ENCODE measurements at regions not wholly inside any gene's neighbourhood (a gene's known extent, or its start where the extent isn't known, plus 50 kb on each side); places are given as distances from the start of the nearest gene placed in this dataset.
A peak's percentile ranks its signal among the peaks of the same experiment; 100 is the strongest.

DNA sequence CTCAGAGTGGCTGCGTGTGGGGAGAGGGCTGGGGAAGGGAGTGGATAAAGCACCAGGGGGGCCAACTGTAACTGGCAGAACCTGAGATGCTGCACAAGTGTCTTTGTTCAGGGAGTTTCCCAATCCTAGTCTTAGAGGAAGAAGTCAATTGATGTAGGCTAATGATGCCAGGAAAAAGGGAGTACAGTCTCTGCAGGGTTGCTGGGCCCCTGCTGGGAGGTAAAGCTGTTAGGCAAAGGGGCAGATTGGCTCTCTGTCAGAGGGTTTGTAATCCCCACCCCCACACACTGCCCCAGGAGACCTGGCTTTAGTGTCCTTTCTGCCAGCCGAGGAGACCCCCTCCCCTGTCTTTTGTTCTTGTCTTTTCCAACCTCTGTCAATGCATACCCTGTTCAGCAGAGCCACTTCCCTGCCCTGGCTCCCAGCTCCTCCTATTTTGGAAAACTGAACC is 178.4 kb downstream of the KCNA5 start:
- Histone ChIP-seq H3K79me2 (replicated peaks; ENCODE audit: insufficient read depth) (no peaks in the 10 kb centered on the region), H3K9me2 (ENCODE audit: insufficient read depth) (peaks cover 27% of the 10 kb centered on the region), H3K27ac (ENCODE audit: low read depth) (no peak overlapping the region), H3F3A (replicated peaks; ENCODE audit: low read depth) (no peaks in the 10 kb centered on the region), H3K4me3 (no peak overlapping the region), H3K27me3 (ENCODE audit: insufficient read depth) (peaks cover 4% of the 10 kb centered on the region; the same call in 1 of the 2 replicates), H3K4me2 (0 out of 2 replicates have a peak overlapping the region, but pooled peaks have one; percentile 57), H3K4me1 (ENCODE audit: insufficient read depth) (peaks cover 22% of the 10 kb centered on the region), H3K36me3 (ENCODE audit: insufficient read depth) (no peaks in the 10 kb centered on the region), H2AFZ (no peak overlapping the region), H4K20me1 (replicated peaks; ENCODE audit: insufficient read depth) (no peaks in the 10 kb centered on the region; the same call in 1 of the 2 replicates)
- peak; percentile 71 for DNase-seq (ENCODE audit: low spot score)
- H3K27ac Mint-ChIP-seq, result no peak overlapping the region
- no peak for TF ChIP-seq REST (IDR thresholded peaks at IDR 0.05; ENCODE audit: unreplicated experiment)
- TF ChIP-seq ZNF114 (CRISPR knock-in tag; IDR thresholded peaks at IDR 0.05), result no peak
- TF ChIP-seq JUNB (IDR thresholded peaks at IDR 0.05; ENCODE audit: unreplicated experiment), result no peak
- TF ChIP-seq EZH2 (IDR thresholded peaks at IDR 0.05; ENCODE audit: low read depth, unreplicated experiment), result no peak
- TF ChIP-seq POLR2AphosphoS5 (IDR thresholded peaks at IDR 0.05; ENCODE audit: low read depth), result no peak
- no peak for TF ChIP-seq STAT1 (IDR thresholded peaks at IDR 0.05; ENCODE audit: unreplicated experiment)
- no peak; the same call in 1 of the 2 replicates for TF ChIP-seq ZNF462 (CRISPR knock-in tag; IDR thresholded peaks at IDR 0.05)
- TF ChIP-seq NANOG (IDR thresholded peaks at IDR 0.05; ENCODE audit: borderline replicate concordance), result 0 out of 2 replicates have a peak, but pooled peaks have one; percentile 42
- no peak for TF ChIP-seq CTCF (conservative IDR thresholded peaks at IDR 0.05; ENCODE audit: low read depth in 2 of 2)
- TF ChIP-seq EZH2phosphoT487 (IDR thresholded peaks at IDR 0.05; ENCODE audit: unreplicated experiment), result no peak
- TF ChIP-seq, protein P1, sequence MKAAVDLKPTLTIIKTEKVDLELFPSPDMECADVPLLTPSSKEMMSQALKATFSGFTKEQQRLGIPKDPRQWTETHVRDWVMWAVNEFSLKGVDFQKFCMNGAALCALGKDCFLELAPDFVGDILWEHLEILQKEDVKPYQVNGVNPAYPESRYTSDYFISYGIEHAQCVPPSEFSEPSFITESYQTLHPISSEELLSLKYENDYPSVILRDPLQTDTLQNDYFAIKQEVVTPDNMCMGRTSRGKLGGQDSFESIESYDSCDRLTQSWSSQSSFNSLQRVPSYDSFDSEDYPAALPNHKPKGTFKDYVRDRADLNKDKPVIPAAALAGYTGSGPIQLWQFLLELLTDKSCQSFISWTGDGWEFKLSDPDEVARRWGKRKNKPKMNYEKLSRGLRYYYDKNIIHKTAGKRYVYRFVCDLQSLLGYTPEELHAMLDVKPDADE (IDR thresholded peaks at IDR 0.05), result no peak
- TF ChIP-seq CREB1 (CRISPR knock-in tag; IDR thresholded peaks at IDR 0.05; ENCODE audit: low read depth), result 0 out of 2 replicates have a peak, but pooled peaks have one; percentile 13
- H3K4me3 Mint-ChIP-seq, result no peak overlapping the region
- H3K9me3 Mint-ChIP-seq, result no peaks in the 10 kb centered on the region
- no peaks in the 10 kb centered on the region for H3K36me3 Mint-ChIP-seq (ENCODE audit: low read depth)
- peak; percentile 91 for ATAC-seq
- H3K27me3 Mint-ChIP-seq (ENCODE audit: insufficient read depth, low read depth, poor library complexity), result peaks cover 6% of the 10 kb centered on the region
- H3K4me1 Mint-ChIP-seq, result peaks cover 26% of the 10 kb centered on the region
